HG02884 (cell line): ENCODE measurements at regions not wholly inside any gene's neighbourhood (a gene's known extent, or its start where the extent isn't known, plus 50 kb on each side); places are given as distances from the start of the nearest gene placed in this dataset.

Experiments used
- ATAC-seq: cut with Tn5 transposase; IDR thresholded peaks from one replicate; pipeline ENCODE4 v1.9.1; 2021; ENCODE audit warnings: mild to moderate bottlenecking, moderate library complexity; ENCODE audit not compliant: unreplicated experiment

DNA sequence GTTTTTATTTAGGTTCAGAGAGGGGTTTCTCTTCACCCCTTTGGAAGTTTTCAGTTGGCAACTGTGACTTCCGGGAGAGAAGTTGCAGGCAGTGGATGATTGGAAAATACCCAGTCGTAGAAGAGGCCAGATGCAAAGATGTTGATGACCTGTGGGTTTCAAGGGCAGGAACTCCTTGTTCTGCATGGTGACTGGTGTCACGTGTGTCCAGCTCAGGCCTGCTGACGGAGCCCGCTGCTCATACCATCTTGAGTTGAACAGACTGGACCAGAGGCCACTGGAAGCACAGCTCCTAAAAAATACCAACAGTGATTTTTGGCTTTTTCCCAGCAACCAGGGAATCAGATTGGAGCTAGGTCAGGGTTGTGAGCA, 243.9 kb upstream of the KLF4 start:
- ATAC-seq: no peak

DNA sequence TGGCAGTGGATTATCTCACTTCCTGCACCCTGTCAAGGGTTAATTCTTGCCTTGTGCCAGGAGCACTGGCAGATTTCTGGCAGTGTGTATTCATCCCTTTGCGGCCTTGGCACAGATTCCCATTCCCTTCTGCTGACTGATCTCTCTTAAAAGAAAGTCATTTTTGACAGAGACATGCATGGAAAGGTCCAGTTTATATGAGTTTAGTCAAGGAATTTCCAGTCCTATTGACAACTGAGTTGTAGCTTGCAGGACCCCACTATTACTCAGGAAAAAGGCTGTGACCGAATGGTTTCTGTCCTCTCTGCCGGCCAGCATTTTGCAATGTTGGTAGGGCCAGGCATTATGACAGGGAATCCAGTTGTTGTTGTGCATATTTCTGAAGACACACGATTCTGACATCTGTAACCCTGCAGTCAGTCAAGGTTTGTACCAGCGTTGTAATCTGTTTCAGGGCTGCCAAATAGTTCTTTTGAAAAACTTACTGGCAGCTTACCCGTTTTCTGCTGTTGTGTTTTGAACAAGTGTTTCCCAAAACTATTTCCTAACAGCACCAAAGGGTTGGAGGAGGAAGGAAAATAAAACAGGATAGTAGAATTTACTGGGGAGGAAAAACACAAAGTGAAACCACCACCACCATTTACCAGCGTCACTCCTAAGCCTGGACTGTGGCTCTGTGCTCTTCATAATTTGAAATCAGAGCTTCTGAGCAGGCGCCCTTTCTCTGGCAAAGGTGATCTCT, 243.4 kb upstream of the KLF4 start:
- ATAC-seq: no peak

DNA sequence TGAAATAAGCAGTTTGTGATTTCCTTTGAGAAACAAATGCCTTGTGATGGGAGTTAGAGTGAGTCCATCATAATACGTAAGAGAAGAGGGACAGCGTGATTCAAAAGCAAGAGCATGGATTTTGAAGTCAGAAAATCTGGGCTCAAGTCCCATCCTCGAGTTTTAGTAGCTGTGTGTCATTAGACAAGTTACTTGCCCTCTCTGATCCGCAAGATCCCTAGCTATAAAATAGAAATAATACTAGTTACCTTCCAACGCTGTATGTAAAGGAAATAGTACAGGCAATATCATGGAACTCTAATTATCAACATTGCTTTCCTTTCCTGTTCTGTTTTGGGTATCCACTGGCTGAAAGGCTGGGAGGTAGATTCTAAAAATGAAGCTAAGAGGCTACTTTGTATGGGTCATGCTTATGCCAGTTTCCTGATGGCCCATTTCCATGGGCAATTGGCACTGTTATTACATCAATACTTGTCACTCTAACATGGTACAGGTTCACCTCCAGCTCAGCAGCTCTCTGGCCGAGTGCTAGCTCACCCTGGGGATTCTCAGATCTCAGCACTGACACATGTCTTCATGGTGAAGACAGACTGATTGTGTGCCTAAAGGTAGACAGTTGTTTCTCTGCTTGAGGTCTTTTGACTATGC, 241.7 kb upstream of the KLF4 start:
- ATAC-seq: no peak

- no peak for ATAC-seq
Observed at GRCh38 chr9:107730666-107731065, 241.1 kb upstream of the KLF4 start.

DNA sequence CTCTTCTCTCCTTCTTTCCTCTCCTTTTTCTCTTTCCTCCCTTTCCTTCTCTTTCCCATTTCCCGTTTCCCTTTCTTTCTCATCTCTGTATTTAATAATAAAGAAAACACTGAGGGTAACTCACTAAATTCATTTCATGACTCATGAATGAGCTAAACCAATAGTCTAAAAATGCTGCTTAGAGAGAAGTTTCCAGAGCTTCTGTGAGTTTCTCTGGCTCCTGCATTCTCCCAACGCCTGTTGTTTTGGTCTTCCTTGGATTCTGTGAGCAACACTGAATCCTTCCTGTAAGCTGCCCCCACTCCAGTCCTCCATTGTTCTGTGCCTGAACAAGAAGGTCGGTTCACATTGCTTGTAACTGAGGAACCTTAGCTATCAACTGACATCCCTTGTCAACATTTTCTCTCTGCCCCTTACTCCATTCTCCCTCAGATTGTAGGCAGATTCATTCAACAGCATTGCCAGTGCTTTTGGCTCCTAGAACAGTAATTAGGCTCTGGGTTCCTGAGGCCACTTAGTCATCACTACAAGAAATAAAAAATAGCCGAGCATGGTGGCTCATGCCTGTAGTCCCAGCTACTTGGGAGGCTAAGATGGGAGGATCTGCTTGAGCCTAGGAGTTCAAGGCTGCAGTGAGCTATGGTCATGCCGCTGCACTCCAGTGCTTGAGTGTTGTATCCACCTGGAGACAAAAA, 237.7 kb upstream of the KLF4 start:
- ATAC-seq: no peak

- no peak for ATAC-seq
Observed at GRCh38 chr9:107723015-107723414, 233.4 kb upstream of the KLF4 start.

GRCh38 chr9:107721705-107722245, 232.2 kb upstream of the KLF4 start:
- ATAC-seq: no peak

DNA sequence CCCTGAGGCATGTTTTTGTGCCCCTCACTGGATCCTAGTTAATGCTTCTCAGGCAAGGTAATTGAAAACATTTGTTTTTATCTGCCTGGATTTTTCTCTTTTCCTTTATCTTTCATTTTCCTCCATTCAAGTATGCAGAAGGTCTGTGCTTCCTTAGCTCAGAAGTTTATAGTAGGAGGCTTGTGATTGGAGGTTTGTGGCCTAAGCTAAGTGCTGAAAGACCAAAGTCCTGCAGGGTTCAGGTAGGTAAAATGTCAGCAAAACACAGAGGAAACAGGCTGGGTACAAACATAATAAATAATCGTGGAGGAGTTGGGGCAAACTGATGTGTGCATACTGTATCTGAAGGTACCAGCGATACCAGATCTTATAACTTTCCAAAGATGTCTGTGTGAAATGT, 230.9 kb upstream of the KLF4 start:
- ATAC-seq: no peak

GRCh38 chr9:107717529-107718314, 228.2 kb upstream of the KLF4 start:
- no peak for ATAC-seq

DNA sequence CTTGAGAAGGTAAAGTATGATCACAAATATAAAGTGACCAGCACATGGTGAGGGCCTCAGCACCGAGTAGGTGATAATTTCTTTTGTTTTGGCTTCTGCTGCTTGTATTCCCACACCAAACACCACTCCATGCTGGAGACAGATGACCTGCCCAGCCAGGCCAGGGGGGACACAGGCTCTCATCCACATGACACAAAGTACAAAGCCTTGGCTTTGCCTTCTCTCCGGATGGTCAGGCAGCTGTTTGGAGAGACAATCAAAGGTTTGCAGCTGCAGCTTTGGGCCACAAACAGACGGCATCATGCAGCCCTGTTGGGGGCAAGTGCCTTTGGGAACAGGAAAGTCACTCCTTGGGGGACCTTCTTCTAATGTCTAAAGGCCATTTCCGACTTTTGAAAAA, 226.2 kb upstream of the KLF4 start:
- no peak for ATAC-seq

GRCh38 chr9:107713470-107713869, 223.9 kb upstream of the KLF4 start:
- ATAC-seq: no peak

DNA sequence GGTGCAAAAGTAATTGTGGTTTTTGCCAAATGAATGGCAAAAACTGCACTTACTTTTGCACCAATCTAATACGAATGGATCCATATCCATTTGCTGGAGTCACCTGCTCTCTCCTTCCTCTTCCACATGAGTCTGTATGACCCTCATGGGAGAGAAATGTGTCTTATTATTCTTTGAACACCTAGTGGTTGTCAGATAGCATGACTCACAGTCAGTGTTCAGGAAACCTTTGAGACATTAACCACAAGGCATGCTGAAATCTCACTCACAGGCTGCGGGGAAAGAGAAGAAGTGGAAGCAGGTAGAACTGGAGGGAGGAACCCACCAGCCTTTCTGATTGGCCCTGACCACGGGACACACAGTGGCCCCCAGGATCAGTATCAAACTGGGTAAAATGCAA, 222.8 kb upstream of the KLF4 start:
- ATAC-seq: no peak

- no peak for ATAC-seq
Observed at GRCh38 chr9:107711542-107711941, 222.0 kb upstream of the KLF4 start.

DNA sequence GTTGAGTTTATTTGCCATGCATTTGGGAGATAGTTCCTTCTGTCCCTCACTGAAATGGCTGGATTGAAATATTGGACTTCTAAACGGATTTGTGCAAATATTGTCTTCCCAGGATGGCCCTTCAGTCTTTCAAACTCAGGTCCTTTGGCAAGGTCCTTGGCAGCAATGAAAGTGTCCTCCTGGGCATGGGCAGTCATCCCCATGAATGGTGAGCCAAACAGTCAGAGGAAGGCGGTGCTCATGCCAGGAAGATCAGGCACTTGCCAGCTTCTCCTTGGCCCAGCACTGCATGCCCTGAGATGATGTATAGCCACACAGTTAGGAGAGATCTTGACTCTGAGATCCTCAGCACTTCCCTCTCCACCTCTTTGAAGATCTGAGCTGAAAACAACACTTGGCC, 221.4 kb upstream of the KLF4 start:
- no peak for ATAC-seq

DNA sequence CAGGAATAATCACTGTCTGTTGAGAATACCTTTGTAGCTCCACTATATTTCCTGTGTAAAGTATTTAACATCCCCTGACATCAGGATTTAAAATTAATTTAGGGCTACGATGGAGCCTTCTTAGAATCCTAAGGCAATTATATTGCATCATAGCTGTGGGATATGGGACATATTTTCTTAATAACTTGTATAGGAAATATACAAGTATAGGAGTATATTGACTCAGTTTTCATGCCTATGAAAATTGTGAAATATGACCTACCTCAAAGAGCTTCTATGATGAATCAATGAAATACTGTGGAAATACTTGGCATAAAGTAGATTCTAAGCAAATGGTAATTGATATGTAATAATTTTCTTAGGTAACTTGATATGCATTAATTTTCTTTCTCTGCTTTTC, 221.0 kb upstream of the KLF4 start:
- ATAC-seq: no peak

- no peak for ATAC-seq
Observed at GRCh38 chr9:107708791-107709190, 219.2 kb upstream of the KLF4 start.

DNA sequence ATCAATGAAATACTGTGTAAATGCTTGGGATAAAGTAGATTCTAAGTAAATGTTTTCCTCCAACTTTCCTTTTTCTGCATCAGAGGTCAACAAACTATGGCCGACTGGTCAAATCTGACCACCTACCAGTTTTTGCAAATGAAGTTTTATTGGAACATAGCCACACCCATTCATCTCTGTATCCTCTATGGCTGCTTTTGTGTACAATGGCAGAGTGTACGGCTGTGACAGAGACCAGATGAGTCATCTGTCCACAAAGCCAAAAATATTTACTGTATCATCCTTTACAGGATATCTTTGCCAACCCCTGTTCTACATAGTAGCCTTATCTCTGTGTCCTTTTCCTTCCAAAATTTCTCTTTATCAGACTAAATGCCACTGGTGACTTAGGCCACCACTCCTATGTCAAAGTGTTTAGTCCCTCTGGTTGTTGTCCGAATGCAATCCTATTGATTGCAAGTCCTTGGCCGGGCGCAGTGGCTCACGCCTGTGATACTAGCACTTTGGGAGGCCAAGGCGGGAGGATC, 218.4 kb upstream of the KLF4 start:
- no peak for ATAC-seq

DNA sequence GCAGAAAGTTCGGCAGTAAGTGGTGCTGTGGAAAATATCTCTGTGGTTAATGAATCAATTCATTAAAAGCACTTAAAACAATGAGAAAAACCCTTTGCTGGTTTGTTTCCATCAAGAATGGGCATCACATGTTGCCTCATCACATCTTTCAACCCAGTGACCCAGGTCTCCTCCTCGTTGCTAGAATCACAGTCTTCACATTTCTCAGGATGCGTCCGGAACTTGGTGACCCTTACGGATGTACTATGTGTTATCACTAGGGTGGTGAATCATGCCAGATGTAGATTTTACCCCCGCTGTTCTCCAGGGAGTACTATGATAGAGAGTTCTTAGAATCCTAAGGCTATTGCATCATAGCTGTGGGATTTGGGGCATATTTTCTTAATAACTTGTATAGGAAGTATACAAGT, 217.9 kb upstream of the KLF4 start:
- no peak for ATAC-seq

- ATAC-seq: no peak
Observed at GRCh38 chr9:107706701-107707427, 217.3 kb upstream of the KLF4 start.

DNA sequence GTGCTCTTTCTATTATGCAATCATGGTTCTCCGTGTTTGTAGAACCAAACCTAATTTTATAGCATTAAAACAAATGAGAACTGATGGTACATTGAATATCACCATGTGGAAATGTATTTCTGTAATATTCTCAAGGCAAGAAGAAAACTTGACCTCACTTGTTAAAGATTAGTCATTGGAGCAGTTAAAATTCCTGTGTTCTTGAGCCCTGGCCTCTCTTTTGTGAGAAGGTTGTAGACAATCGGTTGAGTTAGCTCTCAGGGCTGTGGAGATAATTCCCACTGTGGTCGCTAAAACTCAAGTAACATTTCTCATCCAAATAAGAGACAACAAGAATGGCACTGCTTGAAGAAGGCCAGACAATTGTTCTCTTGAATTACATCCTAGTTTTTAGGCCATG, 216.0 kb upstream of the KLF4 start:
- no peak for ATAC-seq
